ENCODE measurements at regions not wholly inside any gene's neighbourhood (a gene's known extent, or its start where the extent isn't known, plus 50 kb on each side); places are given as distances from the start of the nearest gene placed in this dataset.

DNA sequence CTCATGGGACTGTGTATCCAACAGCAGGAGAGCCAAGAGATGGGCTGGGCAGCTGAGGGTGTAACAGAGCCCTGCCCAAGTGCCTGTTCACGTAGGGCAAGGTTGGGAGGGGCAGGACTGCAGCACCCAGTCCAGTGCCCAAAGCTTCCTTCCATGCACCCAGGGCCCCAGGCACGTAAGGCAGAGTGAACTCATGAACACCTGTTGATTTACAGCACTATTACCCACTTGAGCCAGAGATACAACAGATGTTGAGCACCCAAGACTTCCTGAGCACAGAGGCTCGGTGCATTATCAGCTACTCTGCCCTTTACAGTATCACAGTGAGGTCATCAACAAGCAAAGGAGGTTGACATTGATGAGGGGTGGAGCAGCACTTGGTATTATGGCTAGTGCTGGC, 50.2 kb upstream of the FHL2 start:
- no peak for DNase-seq (ENCODE audit: low spot score)

All from COLO829 (cell line).